ENCODE measurements at regions not wholly inside any gene's neighbourhood (a gene's known extent, or its start where the extent isn't known, plus 50 kb on each side); places are given as distances from the start of the nearest gene placed in this dataset.

DNA sequence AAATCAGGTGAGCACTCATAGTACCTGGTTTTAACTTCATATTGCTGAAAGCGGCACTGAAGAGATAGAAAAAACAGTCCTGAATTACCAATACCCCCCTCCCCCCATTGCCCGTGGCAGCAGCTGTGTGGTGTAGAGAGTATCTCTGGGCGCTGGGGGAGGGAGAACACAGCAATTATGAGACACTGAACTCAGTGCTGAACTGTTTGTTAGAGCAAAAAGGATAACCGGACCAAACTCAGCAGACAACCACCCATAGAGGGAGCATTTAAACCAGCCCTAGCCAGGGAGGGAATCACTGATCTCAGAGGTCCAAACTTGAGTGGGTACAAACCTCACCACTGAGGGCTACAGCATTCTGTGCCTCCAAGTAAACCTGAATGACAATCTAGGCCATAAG is 457.4 kb upstream of the TEX13C start:
- DNase-seq = no peak

DNA sequence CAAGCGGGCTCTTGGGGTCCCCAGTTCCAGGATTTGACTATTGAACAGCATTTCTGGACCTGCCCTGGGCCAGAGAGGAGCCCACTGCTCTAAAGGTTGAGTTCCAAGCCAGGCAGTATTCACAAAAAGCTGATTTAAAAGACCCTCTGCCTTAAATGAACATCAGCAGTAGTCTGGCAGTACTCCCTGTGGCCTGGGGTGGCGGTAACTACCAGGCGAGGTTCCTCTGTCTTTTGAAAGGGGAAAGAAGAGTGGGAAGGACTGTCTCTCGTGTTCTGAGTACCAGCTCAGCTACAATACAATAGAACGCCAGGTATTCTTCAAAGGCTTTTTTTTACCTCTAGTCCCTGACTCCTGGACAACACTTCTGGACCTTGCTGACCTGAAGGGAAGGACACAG is 456.4 kb upstream of the TEX13C start:
- no peak for DNase-seq

DNA sequence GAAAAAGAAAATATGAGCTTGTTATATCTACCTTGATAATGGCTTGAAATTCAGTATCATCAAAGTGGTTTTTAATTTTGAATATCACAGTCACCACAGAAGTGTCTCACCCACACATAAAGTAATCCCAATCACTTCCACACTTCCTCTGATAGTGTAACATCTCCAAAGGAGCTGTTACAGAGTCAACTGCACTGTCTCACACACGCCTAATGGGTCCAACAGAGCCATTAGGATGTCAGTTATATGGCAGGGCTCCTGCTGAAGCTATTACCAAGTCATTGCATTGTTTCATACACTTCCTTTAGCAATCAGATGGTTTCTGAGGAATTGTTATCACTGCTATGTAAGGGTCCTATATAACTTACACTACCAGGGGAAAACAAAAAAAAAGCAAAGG is 432.1 kb upstream of the TEX13C start:
- no peak for DNase-seq

DNA sequence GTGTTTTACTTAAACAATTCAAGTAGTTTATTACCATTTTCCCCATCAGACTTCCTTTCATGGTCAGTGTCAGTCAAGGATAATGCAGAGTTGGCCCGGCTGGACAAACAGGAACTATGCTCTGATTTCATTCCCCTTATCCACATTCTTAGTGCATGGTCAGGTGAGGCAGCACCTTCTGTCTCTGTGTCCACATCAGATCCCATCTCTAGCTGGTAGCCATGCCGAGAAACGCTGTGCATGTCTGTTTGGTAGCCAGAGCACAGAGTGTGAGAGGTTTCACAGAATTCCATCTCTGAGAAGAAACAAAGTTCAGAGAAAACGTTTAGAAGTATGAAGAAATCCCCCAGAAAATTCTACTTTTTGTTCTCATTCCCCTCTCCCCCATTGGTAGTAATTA is 423.7 kb upstream of the TEX13C start:
- DNase-seq = no peak

DNA sequence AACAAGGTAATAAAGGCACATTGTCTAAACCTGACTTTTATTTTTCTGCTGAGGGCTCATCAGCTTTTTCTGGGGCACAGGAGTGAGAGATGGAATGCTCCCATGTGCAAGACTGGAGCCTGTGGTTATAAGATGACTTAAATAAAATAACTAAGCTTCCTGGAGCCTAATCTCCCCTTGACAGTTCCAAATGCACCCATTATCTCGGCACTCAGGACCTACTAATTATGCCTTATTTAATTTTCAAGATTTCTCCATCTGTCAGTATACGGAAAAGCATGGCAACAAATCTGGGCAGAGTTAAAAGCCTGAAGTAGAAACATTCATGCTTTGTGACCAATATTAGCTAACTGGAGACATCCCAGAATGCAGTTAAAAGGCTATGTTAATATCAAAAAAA is 416.7 kb upstream of the TEX13C start:
- no peak for DNase-seq

DNA sequence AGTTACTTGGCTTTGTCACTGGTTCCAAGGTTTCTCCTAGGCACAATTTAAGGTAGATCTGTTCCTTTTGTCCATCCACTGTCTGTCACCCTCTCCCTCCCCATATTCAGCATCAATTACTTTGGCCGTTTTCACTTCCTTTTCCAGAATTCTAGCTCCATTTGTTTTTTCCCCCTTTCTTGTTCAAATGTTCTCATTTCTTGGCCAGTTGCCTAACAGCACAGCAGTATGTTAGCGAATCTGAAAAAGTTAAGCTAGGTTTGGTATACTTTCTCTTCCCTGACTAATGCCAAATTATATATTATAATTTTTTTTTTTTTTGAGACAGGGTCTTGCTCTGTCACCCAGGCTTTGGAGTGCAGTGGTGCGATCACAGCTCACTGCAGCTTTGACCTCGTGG is 409.1 kb upstream of the TEX13C start:
- DNase-seq = no peak

DNA sequence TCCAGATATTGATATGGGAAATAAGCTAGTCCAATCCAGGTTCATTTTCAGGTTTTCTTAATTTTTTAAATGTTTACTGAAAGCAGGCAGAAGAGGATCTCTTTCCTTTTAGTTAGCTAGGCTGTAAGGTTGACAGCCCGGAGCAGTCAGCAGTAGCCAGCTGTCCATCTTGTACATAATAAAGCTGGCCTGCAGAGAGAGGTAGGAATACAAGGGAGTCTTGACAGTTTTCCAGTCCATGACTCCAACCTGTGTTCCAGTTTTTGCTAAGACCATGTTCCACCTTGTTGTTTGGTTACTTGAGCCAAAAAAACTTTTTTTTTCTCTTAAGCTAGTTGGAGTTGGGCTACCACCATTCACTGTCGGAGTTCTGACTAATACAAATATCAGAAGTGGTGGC is 402.7 kb upstream of the TEX13C start:
- no peak for DNase-seq

DNA sequence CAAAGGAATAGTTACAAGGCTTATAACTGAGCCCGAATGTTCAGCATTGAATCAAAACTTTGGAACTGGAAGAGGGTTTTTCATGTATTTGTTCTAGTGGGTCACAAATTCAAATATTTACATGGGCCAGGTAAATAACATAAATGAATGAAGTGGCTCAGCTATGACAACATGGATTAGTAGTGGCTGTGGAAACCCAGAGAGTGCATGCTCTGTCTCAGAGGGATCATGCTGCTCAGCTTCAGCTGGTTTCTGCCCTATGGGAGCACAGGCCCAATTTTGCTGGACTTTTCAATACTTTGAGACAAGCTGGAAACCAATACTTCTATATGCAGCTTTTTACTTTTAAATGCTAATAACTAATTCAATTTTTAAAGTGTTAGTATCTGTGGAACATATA is 394.0 kb upstream of the TEX13C start:
- no peak for DNase-seq

DNA sequence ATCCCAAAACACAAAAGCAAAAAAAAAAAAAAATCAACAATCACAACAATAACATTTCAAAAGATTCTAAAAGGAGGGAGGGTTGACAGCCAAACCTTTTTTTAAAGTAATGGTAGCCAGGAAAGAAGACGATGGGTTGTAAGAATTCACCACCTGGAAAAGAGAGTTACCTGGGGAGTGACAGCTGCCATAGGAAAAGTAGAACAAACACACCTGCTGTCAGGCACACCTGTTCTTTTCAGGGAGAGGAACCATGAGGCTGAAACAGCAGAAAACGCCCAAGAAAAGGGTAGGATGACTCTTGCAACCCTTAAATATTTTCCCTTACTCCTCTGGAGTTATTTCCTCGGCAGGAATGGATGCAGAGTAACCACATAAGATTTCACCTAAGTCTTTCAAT is 388.4 kb upstream of the TEX13C start:
- no peak for DNase-seq

DNA sequence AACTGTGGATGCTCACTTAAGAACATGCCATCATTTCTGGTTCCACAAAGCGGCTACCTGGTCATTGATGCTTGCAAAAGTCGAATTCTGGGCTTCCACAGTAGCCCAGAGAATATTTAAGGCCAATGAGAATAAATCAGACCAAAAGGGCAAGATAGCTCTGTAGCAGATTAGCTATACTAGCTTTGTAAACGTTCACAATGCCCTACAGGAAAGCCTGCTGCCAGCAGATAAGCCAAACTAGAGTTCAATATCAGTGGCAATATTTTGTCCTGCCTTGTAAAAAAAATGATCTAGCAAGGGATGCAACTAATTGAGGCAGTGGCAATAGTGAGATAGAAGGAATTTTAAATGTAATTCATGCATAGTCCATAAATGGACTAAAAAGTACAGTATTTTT is 387.7 kb upstream of the TEX13C start:
- DNase-seq = no peak

DNA sequence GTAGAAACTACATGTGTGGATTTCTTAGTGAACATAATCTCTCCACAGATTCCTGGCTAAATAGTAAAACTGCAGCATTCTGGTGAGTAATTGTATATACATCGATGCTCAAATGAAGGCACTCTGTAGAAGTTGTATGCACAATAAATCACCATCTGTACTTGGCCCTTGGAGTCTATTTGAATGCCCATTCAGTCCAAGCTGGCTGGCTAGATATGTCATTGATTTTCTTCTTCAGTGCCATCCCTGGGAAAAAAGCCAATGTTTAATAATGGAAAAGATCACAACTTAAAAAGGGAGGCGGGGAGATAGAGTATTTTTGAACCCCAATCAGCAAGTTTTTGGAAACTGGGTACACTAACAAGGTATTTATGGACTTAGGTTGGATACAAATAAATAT is 381.0 kb upstream of the TEX13C start:
- no peak for DNase-seq

DNA sequence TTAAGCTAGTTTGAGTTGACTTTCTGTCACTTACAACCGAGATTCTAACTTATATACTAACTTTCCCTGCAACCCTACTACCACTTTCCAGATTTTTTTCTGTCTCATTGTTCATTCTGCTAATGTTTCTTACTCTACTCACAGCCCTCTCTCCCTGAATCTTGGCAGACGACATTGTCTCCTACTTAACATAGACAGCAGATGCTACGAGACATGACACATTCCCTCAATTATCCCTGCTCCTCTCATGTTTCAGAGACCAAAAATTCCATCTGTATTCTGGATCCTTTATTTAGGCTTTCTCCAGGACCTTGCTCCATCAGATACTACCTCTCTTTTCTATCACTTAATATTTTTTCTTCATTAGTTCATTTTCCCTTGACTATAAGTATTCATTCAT is 379.1 kb upstream of the TEX13C start:
- no peak for DNase-seq

DNA sequence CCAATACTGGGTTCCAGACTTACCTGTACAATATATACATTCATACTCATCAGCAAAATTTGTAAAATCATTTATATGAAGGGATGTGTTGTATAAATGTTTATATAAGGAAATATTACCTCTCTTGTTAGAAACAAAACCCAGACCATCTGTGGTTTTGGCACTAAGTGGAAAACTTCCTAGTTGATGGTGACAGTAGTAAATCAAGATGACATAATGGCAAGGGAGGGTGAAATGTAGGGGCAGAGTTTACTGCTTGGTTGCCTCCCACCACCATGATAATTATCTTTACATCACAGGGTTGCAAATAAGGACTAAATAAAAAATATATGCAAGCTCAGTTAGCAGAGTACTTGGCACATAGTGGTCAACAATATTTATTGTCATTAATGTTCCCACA is 365.3 kb upstream of the TEX13C start:
- no peak for DNase-seq

DNA sequence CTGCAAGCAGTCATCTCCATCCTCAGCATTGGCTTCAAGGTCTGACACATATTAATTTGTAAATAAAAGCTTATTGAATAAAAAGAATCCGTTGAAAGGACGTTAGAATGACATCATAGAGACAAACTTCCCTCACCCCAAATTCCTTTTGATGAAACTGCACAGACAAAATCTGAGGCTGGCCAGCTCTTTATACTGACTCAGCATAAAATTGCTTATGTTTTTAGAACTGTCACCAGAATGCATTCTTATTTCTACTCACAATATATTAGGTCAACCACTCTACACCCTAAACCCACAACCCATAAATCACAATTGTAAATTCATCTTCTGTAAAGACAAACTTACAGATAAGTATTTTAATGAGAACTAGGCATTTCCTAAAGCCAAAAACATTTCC is 359.2 kb upstream of the TEX13C start:
- DNase-seq = no peak

DNA sequence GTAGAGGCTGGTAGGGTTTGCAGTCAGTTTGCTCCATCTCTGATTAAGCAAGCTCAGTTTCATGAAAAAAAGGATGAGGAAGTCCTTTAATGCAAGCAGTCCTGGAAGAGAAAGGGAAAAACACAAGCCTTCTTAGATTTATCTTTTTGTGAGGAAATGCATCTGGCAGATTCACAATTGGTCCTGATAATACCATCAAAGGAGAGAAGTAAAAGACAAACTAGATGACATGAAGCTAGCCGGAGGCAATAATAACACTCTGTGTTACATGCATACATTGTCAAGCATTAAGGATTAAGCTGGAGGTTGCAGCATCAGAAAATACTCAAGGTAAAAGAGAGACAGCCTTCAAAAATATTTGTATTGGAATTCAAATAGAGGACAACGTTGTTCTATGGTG is 356.0 kb upstream of the TEX13C start, which contains the start of gene TENM1:
Gene TENM1 (minus strand): TSS at position 101 of the 400 bp plus-strand sequence.
- no peak for DNase-seq

DNA sequence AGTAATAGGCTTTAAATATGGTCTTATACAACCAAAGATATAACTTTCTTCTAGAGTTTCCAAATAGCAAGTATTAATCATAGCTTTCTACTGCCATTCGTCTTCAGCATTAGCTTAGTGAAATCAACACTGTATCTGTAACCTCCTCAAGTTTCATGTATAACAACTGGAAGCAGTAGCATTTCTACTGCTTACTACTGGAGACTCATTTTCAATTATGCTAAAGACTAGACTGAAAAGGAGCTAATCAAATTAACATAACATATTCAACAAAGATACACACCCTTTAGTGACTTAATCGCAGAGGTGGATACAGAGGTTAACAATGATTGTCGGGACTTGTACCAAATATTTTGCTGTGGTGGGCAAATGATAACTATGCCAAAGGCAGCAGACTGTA is 344.2 kb upstream of the TEX13C start:
- no peak for DNase-seq

DNA sequence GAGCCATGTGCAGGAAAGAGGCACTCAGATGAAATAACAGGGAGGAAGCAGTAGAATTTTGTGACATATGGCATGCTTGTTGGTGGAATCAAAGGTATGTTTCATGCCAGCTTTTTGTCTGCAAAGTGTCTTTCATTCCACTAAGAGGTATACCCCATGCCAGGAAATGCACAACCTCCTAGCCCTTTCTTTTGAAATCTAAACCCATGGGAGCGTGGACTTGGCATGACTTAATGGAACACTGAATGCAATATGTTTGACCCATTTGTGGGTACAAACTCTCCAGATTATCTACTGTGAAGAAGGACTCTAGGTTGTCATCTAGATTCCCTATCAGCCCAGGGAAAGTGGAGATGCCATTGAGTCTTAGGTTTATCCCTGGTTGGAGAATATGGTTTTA is 338.3 kb upstream of the TEX13C start:
- no peak for DNase-seq

DNA sequence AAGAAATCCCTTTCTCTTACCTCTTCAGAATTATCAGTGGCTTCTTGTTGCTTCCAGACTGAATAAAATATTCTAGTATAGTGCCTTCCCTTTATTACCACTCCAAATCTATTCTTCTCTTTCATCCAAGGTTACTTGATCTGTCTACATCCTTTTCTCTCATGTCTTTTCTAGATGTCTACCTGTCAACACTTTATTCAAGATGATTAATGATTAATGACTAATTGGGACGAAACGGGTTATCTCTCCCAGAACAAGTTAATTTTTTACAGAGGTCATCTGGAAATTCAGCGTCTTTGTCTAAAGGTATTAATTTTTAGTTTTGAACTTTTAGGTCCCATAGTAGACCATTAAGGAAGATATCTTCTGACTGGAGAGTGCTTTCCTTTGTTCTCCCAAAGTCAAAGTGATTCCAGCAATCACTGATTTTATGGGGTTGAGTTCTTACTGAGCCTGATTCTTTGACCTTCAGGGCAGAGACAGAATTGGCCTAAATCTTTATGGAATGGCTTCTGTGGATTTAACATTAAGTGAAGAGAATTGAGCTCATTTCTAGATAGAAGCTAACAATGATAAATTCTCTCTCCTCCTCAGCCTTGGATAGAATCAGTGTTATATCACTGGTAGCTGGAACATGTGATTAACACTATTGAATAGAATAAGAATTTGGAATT is 335.4 kb upstream of the TEX13C start:
- no peak for DNase-seq

DNA sequence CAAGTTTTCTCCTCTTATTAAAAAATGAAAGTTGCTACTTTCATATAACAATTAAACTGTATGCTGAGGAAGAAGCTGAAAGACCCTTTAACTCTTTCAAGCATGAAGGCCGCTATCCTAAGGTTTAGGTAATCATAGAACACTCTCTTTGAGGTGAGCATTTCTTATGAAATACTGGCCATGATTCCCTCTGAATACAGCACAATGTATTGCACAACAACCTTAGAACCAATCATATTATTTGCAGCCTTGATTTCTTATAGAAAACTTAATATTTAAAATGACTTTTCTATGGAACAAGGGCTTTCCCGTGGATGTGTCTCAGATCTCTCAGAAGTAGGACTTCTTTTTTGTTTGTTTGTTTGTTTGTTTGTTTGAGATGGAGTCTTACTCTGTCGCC is 333.4 kb upstream of the TEX13C start:
- no peak for DNase-seq

DNA sequence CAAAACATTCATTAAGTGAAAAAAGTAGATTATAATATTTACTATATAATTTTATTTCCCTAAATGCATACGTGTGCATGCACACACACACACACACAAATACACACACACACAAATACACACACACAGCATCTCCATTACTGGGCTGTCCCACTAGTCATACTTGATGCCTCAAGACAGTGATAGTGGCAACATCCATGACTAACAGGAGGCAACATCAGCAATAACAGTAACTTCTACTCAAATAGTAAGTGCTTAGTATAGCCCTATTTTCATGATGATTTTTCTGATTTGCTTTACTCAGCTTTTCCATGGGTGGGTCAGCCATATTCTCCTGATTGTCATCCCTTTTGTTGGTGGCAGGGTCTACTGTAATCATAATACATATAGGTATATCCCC is 325.9 kb upstream of the TEX13C start:
- no peak for DNase-seq

DNA sequence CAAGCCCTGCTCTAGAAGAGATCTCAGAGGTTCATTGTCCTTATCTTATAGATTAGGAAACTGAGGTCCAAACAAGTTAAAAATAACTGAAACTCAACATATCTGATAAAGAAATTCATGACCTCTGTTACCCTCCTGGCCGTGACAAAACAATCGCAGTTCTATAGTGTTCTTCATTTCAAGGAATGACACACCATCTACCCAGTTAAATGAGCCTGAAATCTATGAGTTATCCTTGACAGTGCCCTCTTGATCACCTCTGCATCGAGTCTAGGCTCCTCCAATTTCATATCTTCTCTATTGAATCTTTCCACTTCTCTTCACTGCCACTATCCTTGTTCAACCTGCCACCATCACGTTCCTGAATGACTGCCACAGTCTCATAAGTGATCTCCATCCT is 325.3 kb upstream of the TEX13C start:
- no peak for DNase-seq

DNA sequence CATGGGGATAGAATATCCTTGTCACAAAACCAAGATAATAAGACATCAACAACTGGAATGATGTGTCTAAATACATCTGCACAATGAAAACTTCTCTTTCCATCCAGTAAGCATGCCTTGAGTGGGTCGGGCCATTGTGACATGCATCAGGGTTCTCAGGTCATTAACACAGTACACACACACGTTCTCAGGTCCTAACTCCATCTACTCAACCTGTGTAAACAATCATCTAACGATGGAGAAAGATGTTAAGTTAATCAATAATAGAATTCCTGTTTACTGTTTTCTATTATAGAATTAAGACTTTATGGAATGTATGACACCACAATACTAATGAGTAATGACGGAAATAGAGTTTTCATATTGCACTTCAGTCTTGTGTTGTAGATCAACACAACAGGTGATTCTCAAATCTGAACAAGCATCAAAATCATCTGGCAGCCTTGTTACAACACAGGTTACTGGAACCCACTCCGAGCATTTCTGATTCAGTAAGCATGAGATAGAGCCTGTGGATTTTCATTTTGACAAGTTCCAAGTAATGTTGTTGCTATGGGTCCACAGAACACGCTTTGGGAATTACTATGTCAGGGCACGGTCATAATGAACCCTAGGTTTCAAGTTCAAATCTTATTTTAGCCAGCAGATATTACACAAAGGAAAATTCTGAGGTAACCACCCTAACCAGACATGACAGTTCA is 315.8 kb upstream of the TEX13C start:
- DNase-seq = no peak

DNA sequence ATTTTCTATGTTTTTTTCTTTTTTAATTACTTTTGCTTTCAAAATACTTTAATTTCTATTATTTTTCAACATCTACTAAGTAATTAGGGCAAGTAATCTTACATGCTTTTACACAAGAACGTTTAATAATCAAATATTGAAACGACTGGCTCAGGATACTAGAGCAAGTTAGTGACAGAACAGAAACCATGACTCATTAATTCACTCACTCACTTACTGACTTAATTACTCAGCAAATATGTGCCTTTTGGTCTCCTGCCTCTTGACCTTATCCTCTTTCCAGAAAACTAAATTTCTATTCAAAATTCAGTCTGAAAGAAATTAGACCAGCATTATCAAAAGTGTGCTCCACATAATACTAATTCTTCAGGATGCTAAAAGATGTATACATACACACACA is 314.9 kb upstream of the TEX13C start:
- no peak for DNase-seq

DNA sequence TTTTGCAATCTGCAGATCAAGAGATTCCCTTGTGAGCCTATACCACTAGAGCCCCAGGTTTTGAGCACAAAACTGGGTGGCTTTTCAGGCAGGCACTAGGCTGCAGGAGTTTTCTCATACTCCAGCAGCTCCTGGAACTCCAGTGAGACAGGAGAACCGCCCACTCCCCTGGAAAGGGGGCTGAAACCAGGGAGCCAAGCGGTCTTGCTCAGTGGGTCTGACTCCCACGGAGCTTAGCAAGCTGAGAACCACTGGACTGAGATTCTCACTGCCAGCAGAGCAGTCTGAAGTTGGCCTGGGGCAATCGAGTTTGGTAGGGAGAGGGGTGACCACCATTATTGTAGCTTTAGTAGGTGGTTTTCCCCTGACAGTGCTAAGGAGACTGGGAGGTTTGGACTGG is 313.8 kb upstream of the TEX13C start:
- no peak for DNase-seq

DNA sequence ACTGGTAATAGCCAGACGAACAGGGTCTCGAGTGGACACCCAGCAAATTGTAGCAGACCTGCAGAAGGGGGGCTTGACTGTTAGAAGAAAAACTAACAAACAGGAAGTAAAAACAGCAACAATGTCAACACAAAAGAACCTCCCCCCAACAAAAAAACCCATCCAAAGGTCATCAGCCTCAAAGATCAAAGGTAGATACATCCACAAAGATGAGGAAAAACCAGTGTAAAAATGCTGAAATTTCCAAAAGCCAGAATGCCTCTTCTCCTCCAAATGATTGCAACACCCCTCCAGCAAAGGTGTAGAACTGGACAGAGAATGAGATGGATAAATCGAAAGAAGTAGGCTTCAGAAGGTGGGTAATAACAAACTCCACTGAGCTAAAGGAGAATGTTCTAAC is 313.0 kb upstream of the TEX13C start:
- no peak for DNase-seq
